ENCODE measurements at regions not wholly inside any gene's neighbourhood (a gene's known extent, or its start where the extent isn't known, plus 50 kb on each side); places are given as distances from the start of the nearest gene placed in this dataset.

- TF ChIP-seq POLR2A (IDR thresholded peaks at IDR 0.05) (no peak), CTCF (IDR thresholded peaks at IDR 0.05) (no peak)
Observed at GRCh38 chr14:84090837-84091236, 1439.1 kb upstream of the FLRT2 start.

Data from sigmoid colon (tissue), 3 donors.